ENCODE measurements at regions not wholly inside any gene's neighbourhood (a gene's known extent, or its start where the extent isn't known, plus 50 kb on each side); places are given as distances from the start of the nearest gene placed in this dataset.
"Not testable (repeated sequence)": the region's sequence is repeated elsewhere in the genome, so short reads cannot be mapped to it uniquely, and the experiment has no call there.

DNA sequence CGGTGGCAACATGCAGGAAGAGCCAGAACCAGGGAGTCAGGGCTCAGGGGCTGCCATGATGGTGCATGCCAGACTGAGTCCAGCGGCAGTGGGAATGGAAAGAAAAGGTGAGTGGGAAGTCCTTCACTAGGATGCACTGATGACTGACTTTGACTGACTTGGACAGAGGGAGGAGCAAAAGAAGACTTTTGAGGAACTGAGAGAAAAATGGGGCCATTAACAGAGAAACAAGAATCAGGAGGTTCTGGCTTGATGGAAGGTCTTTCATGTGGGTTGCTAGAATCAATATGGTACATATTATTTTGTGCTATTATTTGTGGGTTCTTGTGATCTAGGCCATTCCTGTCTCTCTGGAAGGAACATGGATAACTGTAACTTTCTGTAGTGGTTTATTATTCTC, 454.6 kb upstream of the PROX1 start:
- Histone ChIP-seq H3K27ac (no peak overlapping the region), H3K27me3 (no peaks in the 10 kb centered on the region), H3K9me3 (no peaks in the 10 kb centered on the region), H3K4me1 (no peaks in the 10 kb centered on the region), H3K36me3 (no peaks in the 10 kb centered on the region), H3K4me3 (no peak overlapping the region)
- intact Hi-C loops (cut with DNase I; ENCODE audit: low total_unique reads), result no loop called here
- TF ChIP-seq CTCF (IDR thresholded peaks at IDR 0.05) (no peak), POLR2A (IDR thresholded peaks at IDR 0.05) (no peak), POLR2AphosphoS5 (IDR thresholded peaks at IDR 0.05) (no peak)
- no peak for DNase-seq (ENCODE audit: low spot score in 2 of 2)

- Histone ChIP-seq H3K36me3 (no peaks in the 10 kb centered on the region), H3K9me3 (no peaks in the 10 kb centered on the region), H3K4me3 (no peak overlapping the region), H3K27me3 (no peaks in the 10 kb centered on the region), H3K27ac (no peak overlapping the region), H3K4me1 (no peaks in the 10 kb centered on the region)
- intact Hi-C loops (cut with DNase I; ENCODE audit: low total_unique reads), result no loop called here
- DNase-seq (ENCODE audit: low spot score in 2 of 2), result no peak
- TF ChIP-seq POLR2A (IDR thresholded peaks at IDR 0.05) (no peak), CTCF (IDR thresholded peaks at IDR 0.05) (no peak), POLR2AphosphoS5 (IDR thresholded peaks at IDR 0.05) (no peak)
These were observed 452.1 kb upstream of the PROX1 start for GRCh38 chr1:213535679-213536078.

GRCh38 chr1:213538251-213538650, 449.5 kb upstream of the PROX1 start:
- no peaks in the 10 kb centered on the region for H3K36me3 ChIP-seq
- TF ChIP-seq CTCF (IDR thresholded peaks at IDR 0.05), result no peak
- TF ChIP-seq POLR2AphosphoS5 (IDR thresholded peaks at IDR 0.05), result no peak
- no peak for TF ChIP-seq POLR2A (IDR thresholded peaks at IDR 0.05)
- H3K4me1 ChIP-seq, result no peaks in the 10 kb centered on the region
- H3K9me3 ChIP-seq, result no peaks in the 10 kb centered on the region
- no peaks in the 10 kb centered on the region for H3K27me3 ChIP-seq
- DNase-seq (ENCODE audit: low spot score in 2 of 2), result no peak
- no peak overlapping the region for H3K27ac ChIP-seq
- no peak overlapping the region for H3K4me3 ChIP-seq
- intact Hi-C loops (cut with DNase I; ENCODE audit: low total_unique reads), result no loop called here

GRCh38 chr1:213539464-213539863, 448.3 kb upstream of the PROX1 start:
- TF ChIP-seq POLR2AphosphoS5 (IDR thresholded peaks at IDR 0.05) (no peak), POLR2A (IDR thresholded peaks at IDR 0.05) (no peak)
- Histone ChIP-seq H3K27me3 (no peaks in the 10 kb centered on the region), H3K9me3 (no peaks in the 10 kb centered on the region), H3K4me3 (no peak overlapping the region), H3K4me1 (no peaks in the 10 kb centered on the region), H3K36me3 (no peaks in the 10 kb centered on the region), H3K27ac (no peak overlapping the region)
- no peak for DNase-seq (ENCODE audit: low spot score in 2 of 2)
- intact Hi-C loops (cut with DNase I; ENCODE audit: low total_unique reads), result no loop called here

DNA sequence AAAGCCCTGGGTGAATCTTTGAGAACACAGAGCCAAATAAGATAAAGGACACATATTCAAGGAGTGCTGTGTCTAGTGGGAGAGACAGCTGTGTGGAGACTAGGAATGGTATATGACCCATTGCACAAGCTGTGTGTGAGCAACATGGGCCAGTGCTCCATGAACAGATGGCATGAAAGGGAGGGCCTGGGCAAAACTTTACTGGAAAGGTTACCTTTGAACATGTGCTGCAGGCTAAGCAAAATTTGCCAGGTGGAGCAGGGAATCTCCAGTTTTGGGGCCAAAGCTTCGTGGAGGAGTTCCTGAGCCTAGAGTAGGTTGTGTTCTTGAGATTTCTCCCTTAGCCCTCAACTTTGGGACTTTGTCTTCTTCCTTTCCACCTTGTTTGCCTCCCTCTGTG, 446.1 kb upstream of the PROX1 start:
- no peak for TF ChIP-seq CTCF (IDR thresholded peaks at IDR 0.05)
- TF ChIP-seq POLR2A (IDR thresholded peaks at IDR 0.05), result no peak
- TF ChIP-seq POLR2AphosphoS5 (IDR thresholded peaks at IDR 0.05), result no peak
- intact Hi-C loops (cut with DNase I; ENCODE audit: low total_unique reads), result no loop called here
- Histone ChIP-seq H3K27ac (no peak overlapping the region), H3K27me3 (no peaks in the 10 kb centered on the region), H3K4me3 (no peak overlapping the region), H3K36me3 (no peaks in the 10 kb centered on the region), H3K9me3 (no peaks in the 10 kb centered on the region), H3K4me1 (no peaks in the 10 kb centered on the region)
- DNase-seq (ENCODE audit: low spot score in 2 of 2), result no peak

GRCh38 chr1:213545181-213545580, 442.6 kb upstream of the PROX1 start:
- H3K27ac ChIP-seq; H3K9me3 ChIP-seq; H3K36me3 ChIP-seq; H3K4me1 ChIP-seq; H3K4me3 ChIP-seq; DNase-seq (ENCODE audit: low spot score in 2 of 2); H3K27me3 ChIP-seq; intact Hi-C loops (cut with DNase I; ENCODE audit: low total_unique reads): not testable (repeated sequence)
